Stimulated activated CD8-positive, alpha-beta memory T cell treated with anti-CD3 and anti-CD28 coated beads, Interleukin-4, amount 100 ng/mL, for 4 hours (primary cell): ENCODE measurements at regions not wholly inside any gene's neighbourhood (a gene's known extent, or its start where the extent isn't known, plus 50 kb on each side); places are given as distances from the start of the nearest gene placed in this dataset.
"Not testable (repeated sequence)": the region's sequence is repeated elsewhere in the genome, so short reads cannot be mapped to it uniquely, and the experiment has no call there.

Experiments used
- DNase-seq, 2 donors: peaks; one replicate each; pipeline ENCODE4 v3.0.0-alpha.2; 2020; ENCODE audit warnings: low read depth in 2 of 2, low spot score in 1 of 2

DNA sequence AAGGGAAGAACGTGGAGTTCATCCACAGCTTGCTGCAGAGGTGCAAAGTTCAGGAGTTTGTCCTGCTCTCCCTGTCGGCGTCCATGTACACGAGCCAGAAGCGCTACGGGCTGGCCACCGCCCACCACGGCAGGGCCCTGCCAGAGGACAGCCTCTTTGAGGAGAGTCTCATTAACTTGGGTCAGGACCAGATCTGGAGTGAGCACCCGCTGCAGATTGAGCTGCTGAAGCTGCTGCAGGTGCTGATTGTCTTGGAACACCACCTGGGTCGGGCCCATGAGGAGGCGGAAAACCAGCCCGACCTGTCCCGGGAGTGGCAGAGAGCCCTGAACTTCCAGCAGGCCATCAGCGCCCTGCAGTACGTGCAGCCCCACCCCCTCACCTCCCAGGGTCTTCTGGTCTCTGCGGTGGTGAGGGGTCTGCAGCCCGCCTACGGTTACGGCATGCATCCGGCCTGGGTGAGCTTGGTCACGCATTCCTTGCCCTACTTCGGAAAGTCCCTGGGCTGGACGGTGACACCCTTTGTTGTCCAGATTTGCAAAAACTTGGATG lies 73.8 kb upstream of the MORC3 start:
- no peak for DNase-seq

DNA sequence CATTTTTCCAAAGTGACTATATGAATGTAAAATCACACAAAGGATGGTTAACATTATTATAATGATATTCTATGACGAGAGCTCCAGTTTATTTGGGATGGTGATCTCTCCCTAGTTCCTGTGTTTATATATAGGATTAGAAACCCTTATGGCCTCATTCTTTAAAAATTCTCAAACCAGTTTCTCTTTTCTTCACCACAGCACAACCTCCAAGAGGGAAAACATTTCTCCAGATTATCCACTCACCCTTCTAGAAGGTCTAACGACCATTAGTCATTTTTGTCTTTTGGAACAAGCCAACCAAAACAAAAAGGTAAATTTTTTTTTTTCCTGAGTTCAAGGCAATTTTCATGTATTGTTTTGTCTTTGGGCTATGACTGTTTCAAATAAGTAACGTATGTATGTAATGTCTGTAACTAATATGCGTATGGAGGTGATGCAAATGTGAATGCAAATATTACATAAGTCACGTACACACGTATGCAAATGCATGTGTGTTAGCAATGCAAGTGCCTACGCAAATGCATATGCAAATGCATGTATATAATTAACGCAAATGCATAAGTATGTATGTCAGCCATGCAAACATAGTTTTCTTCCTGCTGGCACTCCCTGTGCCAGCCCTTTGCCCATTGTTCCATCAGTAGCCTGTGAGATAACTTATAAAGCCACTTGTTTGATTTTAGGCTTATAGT lies 72.5 kb upstream of the MORC3 start:
- DNase-seq = no peak

DNA sequence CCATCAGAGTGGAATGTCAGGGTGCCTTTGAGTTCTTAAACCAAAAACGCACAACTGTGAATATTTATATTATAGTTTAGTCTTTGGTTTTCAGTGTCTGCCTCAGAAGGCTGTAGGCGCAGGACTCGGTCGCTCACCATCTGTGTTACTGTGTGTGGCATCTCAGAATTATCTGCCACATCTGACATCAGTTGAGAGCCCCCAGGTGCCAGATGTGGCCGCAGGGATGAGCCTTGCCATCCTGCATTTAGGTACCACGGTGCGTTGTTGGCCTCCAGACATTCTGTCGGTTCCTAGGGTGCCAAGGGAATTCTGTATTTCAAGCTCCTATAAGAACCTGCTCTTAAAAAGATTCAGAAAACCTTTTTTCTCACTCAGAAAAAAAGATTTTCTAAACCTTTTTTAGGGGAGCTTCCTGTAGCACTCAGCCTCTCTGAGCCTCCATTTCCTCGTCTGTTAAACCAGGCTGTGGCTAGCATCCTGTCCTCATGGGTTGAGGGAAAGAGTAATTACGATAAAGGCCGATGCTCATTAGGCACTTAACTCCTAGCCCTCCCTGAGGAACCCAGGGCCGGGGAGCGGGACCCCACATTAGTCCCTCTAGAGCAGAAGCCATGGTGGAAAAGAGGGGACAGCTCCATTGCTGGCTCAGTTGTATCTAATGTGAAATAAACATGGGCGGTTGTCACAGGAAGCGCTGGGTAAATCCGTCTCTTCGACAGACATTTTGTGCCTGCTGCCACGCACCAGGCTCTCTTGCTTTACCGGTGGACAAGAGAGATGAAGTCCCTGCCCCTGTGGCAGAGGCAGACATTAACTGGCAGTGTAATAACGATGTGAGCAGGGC lies 70.2 kb upstream of the MORC3 start:
- no peak for DNase-seq

DNA sequence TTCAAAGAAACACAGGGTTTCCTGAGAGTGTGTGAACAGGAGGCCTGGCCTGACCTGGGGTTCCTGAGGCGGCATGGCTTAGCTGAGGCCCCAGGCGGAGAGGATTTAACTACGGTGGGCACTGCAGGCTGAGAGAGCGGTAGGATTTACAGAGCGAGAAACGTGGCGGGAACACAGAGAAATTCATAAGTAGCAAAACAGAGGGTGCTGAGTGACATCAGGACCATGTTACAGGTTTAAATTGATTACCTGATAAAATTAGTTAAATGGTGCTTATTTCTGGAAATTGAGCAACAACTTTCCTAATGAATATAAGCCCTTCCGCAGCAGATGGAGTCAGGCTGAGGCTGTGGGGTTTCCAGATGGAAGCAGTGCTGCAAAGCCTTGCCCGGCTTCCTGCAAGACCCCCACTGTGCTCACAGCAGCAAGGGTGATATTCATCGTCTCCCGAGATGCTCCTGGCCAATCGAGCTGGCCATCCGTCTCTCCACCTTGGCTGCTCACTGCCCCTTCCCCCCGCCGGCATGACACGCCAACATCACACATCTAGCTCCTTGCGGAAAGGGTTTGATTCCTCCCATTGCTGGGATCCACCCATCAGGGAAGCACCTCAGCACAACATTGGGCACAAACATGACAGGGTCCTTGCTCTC lies 69.4 kb upstream of the MORC3 start:
- no peak for DNase-seq

DNA sequence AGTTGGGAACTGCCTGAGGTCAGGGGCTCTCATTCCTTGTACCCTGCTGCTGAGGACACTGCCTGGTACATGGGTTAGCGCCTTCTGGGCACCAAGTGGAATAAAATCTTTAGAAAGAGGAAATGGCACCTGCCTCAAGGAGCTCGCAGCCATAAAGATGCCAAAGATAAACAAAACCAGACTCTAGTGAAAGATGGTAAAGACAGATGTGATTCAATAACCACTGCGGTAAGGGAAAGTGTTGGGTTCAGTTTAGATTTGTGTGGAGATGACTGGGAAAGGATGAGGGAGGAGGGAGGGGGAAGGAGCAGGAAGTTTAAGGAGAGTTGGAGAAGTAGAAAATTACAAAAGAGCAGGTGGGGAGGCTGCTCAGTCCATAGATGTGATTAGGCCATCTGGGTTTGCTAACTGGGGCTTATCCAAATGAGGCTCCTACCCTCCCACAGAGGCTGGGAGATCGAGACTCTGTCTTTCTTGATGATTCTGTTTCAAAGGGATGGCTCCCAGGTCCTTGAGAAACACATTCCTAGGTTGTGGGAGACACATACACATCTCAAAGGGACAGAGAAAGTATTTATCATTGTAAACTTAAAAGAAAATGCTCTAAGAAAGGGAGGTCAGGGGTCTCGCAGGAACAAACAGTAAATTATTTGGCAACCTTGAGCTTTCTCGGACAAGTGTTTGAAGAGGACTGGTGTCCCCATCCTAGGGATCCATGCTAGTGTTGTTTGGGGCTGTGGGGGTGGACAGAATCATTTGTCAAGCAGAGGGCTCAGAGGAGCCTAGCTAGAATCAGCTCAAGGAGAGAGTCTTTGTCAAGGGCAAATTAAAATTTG lies 65.7 kb upstream of the MORC3 start:
- DNase-seq = no peak

DNA sequence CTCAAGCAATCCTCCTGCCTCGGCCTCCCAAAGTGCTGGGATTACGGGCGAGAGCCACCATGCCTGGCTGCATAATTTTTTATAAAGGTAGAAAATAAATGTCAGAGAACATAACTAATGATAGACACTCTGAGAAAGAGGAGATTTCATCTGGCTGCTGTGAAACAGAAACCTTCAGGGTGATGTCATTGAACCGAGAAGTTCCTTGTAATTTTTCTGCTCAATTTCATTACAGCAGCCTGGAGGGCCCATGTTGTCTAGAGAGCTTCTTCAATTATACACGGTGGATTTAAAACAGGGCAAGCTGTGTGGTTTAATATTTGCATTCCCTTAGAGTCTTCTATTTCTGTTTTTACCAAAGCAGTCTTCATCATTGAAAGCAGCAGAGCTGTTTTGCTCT lies 64.3 kb upstream of the MORC3 start:
- DNase-seq = no peak

DNA sequence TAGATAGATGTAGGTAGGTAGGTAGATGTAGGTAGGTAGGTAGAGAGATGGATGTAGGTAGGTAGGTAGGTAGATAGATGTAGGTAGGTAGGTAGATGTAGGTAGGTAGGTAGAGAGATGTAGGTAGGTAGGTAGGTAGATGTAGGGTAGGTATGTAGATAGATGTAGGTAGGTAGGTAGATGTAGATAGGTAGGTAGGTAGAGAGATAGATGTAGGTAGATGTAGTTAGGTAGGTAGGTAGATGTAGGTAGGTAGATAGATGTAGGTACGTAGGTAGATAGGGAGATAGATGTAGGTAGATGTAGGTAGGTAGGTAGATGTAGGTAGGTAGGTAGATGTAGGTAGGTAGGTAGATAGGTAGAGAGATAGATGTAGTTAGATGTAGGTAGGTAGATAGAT lies 62.3 kb upstream of the MORC3 start:
- DNase-seq = no peak

DNA sequence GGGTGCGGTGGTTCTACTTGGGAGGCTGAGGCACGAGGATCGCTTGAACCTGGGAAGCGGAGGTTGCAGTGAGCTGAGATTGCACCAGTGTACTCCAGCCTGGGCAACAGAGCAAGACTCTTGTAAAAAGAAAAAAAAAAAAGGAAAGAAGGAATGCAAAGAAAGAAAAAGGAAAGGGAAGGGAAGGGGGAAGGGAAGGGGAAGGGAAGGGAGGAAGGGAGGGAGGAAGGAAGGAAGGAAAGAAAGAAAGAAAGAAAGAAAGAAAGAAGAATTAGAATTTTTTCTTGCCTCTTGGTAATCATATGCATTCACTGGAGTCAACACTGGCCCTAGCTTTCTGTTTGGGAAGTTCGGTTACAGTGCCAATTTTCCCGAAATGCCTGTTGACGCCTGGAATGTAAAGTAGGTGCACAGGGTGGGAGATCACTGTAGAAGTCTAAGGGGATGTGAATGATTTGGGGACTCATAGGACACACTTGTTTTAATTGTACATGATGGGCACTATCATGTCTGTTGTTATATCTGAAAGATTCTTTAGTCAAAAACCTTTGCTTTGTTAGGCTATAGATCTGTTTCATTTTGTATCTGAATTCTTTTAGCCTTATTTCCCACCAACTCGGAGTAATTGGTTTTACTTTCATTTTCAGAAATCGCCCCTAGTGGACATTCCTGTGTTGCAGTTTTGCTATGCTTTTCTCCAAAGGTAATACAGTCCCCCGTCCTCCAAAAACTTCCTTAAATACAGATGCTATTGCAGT lies 59.8 kb upstream of the MORC3 start:
- peak in 1 of 2 donors; percentile 5 for DNase-seq

DNA sequence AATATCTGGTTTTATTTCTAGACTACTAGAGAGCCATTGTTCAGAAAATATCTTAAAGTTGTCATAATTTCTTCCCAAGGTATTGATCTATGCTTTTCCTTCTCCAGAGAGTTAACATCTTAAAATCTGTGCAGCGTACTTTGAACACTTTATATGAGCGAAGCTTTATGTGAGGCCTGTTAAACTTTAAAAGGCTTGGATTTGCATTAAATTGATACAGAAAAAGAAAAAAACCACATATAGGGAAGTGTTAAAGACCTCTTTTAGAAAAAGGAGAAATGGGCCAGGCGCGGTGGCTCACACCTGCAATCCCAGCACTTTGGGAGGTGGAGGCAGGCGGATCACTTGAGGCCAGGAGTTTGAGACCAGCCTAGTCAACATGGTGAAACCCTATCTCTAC lies 59.2 kb upstream of the MORC3 start:
- no peak for DNase-seq

DNA sequence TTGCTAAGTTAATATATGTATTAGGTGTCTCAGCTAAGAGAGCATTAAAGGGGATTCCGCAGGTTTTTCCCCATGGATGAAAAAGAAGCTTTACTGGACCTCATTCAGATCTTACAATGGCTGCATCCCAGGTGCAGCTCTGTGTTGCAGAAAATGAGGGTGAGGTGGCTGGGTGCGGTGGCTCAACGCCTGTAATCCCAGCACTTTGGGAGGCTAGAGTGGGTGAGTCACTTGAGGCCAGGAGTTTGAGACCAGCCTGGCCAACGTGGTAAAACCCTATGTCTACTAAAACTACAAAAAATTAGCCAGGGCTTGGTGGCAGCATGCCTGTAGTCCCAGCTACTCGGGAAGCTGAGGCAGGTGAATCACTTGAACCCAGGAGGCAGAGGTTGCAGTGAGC lies 58.5 kb upstream of the MORC3 start:
- no peak for DNase-seq

DNA sequence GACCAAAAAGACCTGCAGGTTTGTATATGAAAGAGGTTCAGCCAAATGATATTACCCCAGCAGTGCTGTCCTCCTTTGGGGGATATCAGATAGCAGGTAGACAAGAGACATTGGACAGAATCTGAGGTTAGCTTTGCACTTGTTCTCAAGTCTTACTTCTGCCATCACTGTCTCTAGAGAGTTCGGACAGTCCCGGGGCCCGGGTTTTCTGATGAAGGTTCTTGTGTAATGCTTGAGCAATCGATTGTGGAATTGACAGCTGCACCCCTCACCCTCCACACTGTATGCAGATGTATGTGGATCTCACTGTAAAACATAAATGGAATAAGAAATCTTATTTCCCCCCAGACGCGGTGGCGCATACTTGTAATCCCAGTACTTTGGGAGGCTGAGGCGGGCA lies 56.2 kb upstream of the MORC3 start:
- no peak for DNase-seq

DNA sequence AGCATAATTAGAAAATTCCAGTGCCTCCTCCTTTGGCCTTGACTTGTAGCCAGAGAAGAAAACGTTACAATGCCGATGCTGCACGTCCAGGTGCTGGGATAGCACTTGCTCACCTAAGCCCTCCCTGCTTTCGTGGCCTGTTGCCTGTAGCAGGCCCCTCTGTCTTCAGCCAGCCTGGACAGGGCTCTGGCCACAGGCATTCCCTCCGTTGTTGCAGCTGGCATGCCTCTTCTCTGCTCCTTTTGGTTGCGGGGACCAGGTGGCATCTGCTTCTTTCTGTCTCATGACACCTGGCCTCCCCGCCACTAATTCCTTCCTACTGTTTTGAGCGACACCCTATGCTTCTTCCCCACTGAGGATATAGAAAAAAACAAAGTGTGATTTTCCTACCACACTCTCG lies 54.6 kb upstream of the MORC3 start:
- DNase-seq = no peak

DNA sequence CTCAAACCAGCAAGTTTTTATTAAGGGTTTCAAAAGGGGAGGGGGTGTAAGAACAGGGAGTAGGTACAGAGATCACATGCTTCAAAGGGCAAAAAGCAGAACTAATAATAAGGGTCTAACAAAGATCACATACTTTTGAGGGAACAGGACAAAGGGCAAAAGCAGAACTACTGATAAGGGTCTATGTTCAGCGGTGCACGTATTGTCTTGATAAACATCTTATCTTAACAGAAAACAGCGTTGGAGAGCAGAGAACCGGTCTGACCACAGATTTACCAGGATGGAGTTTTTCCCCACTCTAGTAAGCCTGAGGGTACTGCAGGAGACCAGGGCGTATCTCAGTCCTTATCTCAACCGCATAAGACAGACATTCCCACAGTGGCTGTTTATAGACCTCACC lies 52.2 kb upstream of the MORC3 start:
- DNase-seq = not testable (repeated sequence)

DNA sequence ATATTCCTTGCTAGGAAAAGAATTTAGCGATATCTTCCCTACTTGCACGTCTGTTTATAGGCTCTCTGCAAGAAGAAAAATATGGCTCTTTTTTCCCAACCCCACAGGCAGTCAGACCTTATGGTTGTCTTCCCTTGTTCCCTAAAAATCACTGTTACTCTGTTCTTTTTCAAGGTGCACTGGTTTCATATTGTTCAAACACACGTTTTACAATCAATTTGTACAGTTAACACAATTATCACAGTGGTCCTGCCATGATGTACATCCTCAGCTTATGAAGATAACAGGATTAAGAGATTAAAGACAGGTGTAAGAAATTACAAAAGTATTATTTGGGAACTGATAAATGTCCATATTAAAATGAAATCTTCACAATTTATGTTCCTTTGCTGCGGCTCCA lies 51.7 kb upstream of the MORC3 start:
- DNase-seq = not testable (repeated sequence)
